CD4-positive, alpha-beta T cell treated with Interleukin-6 for 4 hours (primary cell): ENCODE measurements at regions not wholly inside any gene's neighbourhood (a gene's known extent, or its start where the extent isn't known, plus 50 kb on each side); places are given as distances from the start of the nearest gene placed in this dataset.
"Not testable (repeated sequence)": the region's sequence is repeated elsewhere in the genome, so short reads cannot be mapped to it uniquely, and the experiment has no call there.

Experiments
- DNase-seq: peaks from one replicate; pipeline ENCODE4 v3.0.0-alpha.2; 2020; ENCODE audit warnings: mixed read lengths

- no peak for DNase-seq
Measured at GRCh38 chr4:141464366-141464765, 172.0 kb upstream of the IL15 start.

- DNase-seq: no peak
Measured at GRCh38 chr4:141465171-141465570, 171.2 kb upstream of the IL15 start.

GRCh38 chr4:141467225-141467624 lies 169.2 kb upstream of the IL15 start:
- DNase-seq: no peak

- DNase-seq: no peak
Measured at GRCh38 chr4:141469392-141469791, 167.0 kb upstream of the IL15 start.

- DNase-seq: no peak
Measured at GRCh38 chr4:141473026-141473540, 163.3 kb upstream of the IL15 start.

GRCh38 chr4:141473952-141474351 lies 162.4 kb upstream of the IL15 start:
- no peak for DNase-seq

- no peak for DNase-seq
Measured at GRCh38 chr4:141480950-141481349, 155.4 kb upstream of the IL15 start.

- not testable (repeated sequence) for DNase-seq
Measured at GRCh38 chr4:141484298-141484697, 152.1 kb upstream of the IL15 start.

- no peak for DNase-seq
Measured at GRCh38 chr4:141486375-141486997, 149.9 kb upstream of the IL15 start.

- no peak for DNase-seq
Measured at GRCh38 chr4:141497627-141498026, 138.8 kb upstream of the IL15 start.

GRCh38 chr4:141499261-141499853 lies 137.0 kb upstream of the IL15 start:
- no peak for DNase-seq

GRCh38 chr4:141501395-141501794 lies 135.0 kb upstream of the IL15 start:
- no peak for DNase-seq

- DNase-seq: no peak
Measured at GRCh38 chr4:141501931-141502330, 134.5 kb upstream of the IL15 start.

- no peak for DNase-seq
Measured at GRCh38 chr4:141502755-141503154, 133.6 kb upstream of the IL15 start.

GRCh38 chr4:141503260-141503659 lies 133.1 kb upstream of the IL15 start:
- DNase-seq: no peak

GRCh38 chr4:141511055-141511454 lies 125.3 kb upstream of the IL15 start:
- no peak for DNase-seq

GRCh38 chr4:141513866-141514265 lies 122.5 kb upstream of the IL15 start:
- no peak for DNase-seq

GRCh38 chr4:141518222-141518621 lies 118.2 kb upstream of the IL15 start:
- DNase-seq: no peak

GRCh38 chr4:141524116-141524515 lies 112.3 kb upstream of the IL15 start:
- no peak for DNase-seq

GRCh38 chr4:141524841-141525240 lies 111.5 kb upstream of the IL15 start:
- DNase-seq: no peak

- no peak for DNase-seq
Measured at GRCh38 chr4:141530627-141531026, 105.8 kb upstream of the IL15 start.

GRCh38 chr4:141534985-141535384 lies 101.4 kb upstream of the IL15 start:
- DNase-seq: no peak

- DNase-seq: no peak
Measured at GRCh38 chr4:141538001-141538400, 98.4 kb upstream of the IL15 start.

GRCh38 chr4:141540643-141541042 lies 95.7 kb upstream of the IL15 start:
- no peak for DNase-seq

- DNase-seq: no peak
Measured at GRCh38 chr4:141541851-141542250, 94.5 kb upstream of the IL15 start.
